RWPE2 (cell line): ENCODE measurements at regions not wholly inside any gene's neighbourhood (a gene's known extent, or its start where the extent isn't known, plus 50 kb on each side); places are given as distances from the start of the nearest gene placed in this dataset.

Experiments
- ATAC-seq: fragments of 200-7000 bp; cut with Tn5 transposase; 3 replicates; pipeline ENCODE4 v1.9.1; 2021; ENCODE audit warnings: low read depth
- DNase-seq: peaks from one replicate; pipeline ENCODE4 v3.0.0-alpha.2; 2020; ENCODE audit warnings: low spot score
- H3K27ac ChIP-seq: fragments of 450-650 bp; 2 replicates; pipeline ENCODE4 v1.5.1; 2017; ENCODE audit warnings: mild to moderate bottlenecking; ENCODE audit not compliant: poor library complexity, severe bottlenecking
- H3K27me3 ChIP-seq: fragments of 250-450 bp; sonication (Bioruptor Pico); 2 replicates; pipeline ENCODE4 v1.5.1; 2021; ENCODE audit warnings: mild to moderate bottlenecking, moderate library complexity; ENCODE audit not compliant: insufficient read depth, poor library complexity, severe bottlenecking
- H3K36me3 ChIP-seq: fragments of 250-450 bp; sonication (Bioruptor Pico); 2 replicates; pipeline ENCODE4 v1.5.1; 2020; ENCODE audit warnings: low read depth, mild to moderate bottlenecking, moderate library complexity
- H3K4me1 ChIP-seq: fragments of 250-450 bp; sonication (Bioruptor Pico); 2 replicates; pipeline ENCODE4 v1.5.1; 2021; ENCODE audit warnings: mild to moderate bottlenecking, moderate library complexity; ENCODE audit not compliant: insufficient read depth, poor library complexity, severe bottlenecking
- H3K4me3 ChIP-seq: fragments of 250-450 bp; sonication (Bioruptor Pico); 2 replicates; pipeline ENCODE4 v1.5.1; 2021; ENCODE audit warnings: mild to moderate bottlenecking, moderate library complexity; ENCODE audit not compliant: severe bottlenecking
- H3K9me3 ChIP-seq: fragments of 250-450 bp; sonication (Bioruptor Pico); 2 replicates; pipeline ENCODE4 v1.5.1; 2021; ENCODE audit warnings: mild to moderate bottlenecking, moderate library complexity; ENCODE audit not compliant: severe bottlenecking
- TF ChIP-seq, protein P1 (sequence below): fragments of 450-650 bp; IDR thresholded peaks from one replicate; pipeline ENCODE4 v1.5.1; 2017; ENCODE audit warnings: mild to moderate bottlenecking, moderate library complexity; ENCODE audit not compliant: poor library complexity, severe bottlenecking

DNA sequence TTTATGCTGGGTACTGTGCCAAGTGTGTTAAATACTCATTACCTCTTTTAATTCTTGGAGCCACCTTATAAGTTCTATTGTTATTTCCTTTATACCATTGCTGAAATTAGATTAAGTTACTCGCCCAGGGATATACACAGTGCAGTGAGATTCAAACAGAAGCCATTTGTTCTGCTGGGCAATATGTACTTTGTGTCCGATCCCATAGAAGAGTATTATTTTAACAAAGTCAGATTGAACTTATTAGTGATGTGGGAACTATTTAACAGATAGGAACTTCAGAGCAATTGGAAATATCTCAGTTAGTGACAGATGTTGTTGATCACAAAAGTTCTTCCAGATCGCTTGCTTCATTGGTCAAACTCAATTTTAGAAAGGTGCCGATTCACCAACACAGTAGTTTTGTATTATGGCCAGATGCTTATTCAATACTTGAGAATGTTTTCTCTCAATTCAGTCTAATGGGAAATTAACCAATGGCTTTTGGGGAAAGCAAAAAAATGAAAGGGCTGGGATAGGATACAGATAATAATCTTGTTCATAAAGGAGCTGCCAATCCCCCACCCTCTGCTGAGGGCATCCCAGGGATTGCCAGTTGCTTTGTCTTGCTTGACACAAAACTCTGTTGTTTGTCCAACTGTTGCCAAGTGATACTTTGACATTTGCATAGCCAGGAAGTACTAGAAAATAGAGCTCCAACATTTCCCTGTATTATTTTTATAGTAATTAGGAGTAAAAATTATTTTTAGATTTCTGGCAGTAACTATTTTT, 94.8 kb upstream of the SEMA6A start:
- TF ChIP-seq, protein P1, sequence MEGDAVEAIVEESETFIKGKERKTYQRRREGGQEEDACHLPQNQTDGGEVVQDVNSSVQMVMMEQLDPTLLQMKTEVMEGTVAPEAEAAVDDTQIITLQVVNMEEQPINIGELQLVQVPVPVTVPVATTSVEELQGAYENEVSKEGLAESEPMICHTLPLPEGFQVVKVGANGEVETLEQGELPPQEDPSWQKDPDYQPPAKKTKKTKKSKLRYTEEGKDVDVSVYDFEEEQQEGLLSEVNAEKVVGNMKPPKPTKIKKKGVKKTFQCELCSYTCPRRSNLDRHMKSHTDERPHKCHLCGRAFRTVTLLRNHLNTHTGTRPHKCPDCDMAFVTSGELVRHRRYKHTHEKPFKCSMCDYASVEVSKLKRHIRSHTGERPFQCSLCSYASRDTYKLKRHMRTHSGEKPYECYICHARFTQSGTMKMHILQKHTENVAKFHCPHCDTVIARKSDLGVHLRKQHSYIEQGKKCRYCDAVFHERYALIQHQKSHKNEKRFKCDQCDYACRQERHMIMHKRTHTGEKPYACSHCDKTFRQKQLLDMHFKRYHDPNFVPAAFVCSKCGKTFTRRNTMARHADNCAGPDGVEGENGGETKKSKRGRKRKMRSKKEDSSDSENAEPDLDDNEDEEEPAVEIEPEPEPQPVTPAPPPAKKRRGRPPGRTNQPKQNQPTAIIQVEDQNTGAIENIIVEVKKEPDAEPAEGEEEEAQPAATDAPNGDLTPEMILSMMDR = no peak
- Histone ChIP-seq H3K4me1 (no peaks in the 10 kb centered on the region), H3K9me3 (no peaks in the 10 kb centered on the region), H3K4me3 (no peak overlapping the region), H3K27ac (no peak overlapping the region), H3K27me3 (peaks cover 4% of the 10 kb centered on the region), H3K36me3 (no peaks in the 10 kb centered on the region)
- DNase-seq (no peak), ATAC-seq (no peak)

DNA sequence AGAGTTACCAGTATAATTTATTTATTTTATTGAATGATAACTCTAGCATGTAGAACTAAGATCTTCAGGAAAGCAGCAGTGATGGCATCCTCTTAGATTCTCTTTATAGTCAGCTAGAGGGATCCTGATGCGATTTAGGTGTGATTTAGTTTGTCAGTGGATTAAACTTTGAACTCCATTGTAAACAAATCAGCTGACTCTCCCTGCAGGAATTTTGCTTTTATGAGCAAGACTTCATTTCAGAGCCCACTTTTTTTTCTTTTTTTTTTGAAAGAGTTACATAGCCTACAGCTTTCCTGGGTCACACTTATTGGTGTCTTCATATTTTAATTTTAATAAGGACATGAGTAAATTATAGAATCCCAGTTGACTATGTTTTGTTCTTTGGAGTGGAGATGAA, 93.8 kb upstream of the SEMA6A start:
- TF ChIP-seq, protein P1 = no peak
- no peak overlapping the region for H3K4me3 ChIP-seq
- H3K4me1 ChIP-seq = no peaks in the 10 kb centered on the region
- DNase-seq (no peak), ATAC-seq (no peak)
- H3K36me3 ChIP-seq = no peaks in the 10 kb centered on the region
- no peaks in the 10 kb centered on the region for H3K9me3 ChIP-seq
- peaks cover 4% of the 10 kb centered on the region for H3K27me3 ChIP-seq
- H3K27ac ChIP-seq = no peak overlapping the region

DNA sequence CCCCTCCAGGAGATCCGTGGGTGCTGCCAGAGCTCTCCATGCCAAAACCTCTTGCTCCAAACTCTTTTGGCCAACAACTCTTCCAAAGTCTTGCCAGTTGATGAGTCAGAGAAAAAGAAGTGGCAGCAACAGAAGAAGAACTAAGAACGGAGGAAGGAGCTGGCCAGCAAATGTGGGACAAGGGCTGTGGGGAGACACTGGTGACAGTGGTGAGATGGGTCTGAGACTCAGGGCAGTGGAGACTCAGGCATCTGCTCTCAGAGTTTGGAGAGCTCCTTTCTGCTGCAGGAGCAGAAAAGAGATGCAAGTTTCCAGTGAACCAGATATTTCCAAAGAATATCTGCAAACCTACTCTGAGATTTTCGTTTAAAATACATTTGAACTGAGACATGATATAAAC, 92.3 kb upstream of the SEMA6A start:
- Histone ChIP-seq H3K4me3 (no peak overlapping the region), H3K36me3 (no peaks in the 10 kb centered on the region), H3K9me3 (no peaks in the 10 kb centered on the region), H3K4me1 (no peaks in the 10 kb centered on the region), H3K27ac (no peak overlapping the region), H3K27me3 (no peaks in the 10 kb centered on the region)
- no peak for DNase-seq
- TF ChIP-seq, protein P1 = no peak
- ATAC-seq = no peak

DNA sequence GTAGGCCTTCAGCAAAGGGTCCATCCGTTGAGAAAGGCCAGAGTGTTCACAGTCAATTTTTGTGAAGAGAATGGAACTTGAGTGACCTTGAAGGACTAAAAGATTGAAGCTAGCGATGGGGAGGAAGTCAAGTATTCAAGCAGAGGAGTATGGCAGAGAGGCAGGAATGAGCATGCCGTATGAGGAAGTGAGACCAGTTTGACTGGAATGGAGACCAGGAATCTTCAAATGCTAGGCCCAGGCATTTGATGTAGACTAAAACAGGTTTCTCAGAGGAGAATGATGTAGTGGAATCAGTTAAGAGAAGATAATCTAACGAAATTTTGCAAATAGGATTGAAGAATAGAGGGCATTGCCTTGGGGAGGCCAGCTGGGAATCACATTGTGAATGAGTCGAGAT, 90.4 kb upstream of the SEMA6A start:
- ATAC-seq (no peak), DNase-seq (no peak)
- TF ChIP-seq, protein P1 = no peak
- no peak overlapping the region for H3K4me3 ChIP-seq
- no peaks in the 10 kb centered on the region for H3K36me3 ChIP-seq
- no peaks in the 10 kb centered on the region for H3K4me1 ChIP-seq
- H3K27ac ChIP-seq = no peak overlapping the region
- H3K9me3 ChIP-seq = no peaks in the 10 kb centered on the region
- H3K27me3 ChIP-seq = no peaks in the 10 kb centered on the region

DNA sequence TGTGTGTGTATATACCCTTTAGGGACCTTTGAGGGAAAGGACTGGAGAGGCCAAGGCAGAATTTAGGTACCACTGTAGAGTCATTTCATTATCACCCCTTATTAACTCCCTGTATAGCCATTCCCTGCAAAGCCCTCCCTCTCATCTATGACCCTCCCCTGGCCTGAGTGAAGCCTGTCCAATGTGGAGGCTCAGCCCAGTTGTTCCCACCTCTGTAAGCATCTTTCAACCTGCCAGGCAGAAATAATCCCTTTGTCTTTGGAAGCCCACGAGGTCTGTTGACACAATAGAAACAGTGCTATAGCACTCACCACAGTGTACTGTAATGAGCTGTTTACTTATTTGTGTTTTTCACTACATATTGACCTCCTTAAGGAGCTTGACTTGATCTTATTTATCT, 88.5 kb upstream of the SEMA6A start:
- TF ChIP-seq, protein P1 = no peak
- no peak for ATAC-seq
- Histone ChIP-seq H3K4me1 (no peaks in the 10 kb centered on the region), H3K4me3 (no peak overlapping the region), H3K27me3 (no peaks in the 10 kb centered on the region), H3K27ac (no peak overlapping the region), H3K36me3 (no peaks in the 10 kb centered on the region), H3K9me3 (no peaks in the 10 kb centered on the region)
- DNase-seq = no peak
